H1 (cell line): ENCODE measurements at regions not wholly inside any gene's neighbourhood (a gene's known extent, or its start where the extent isn't known, plus 50 kb on each side); places are given as distances from the start of the nearest gene placed in this dataset.

Source experiments
- CHD7 ChIP-seq: fragments of 300-600 bp; sonication (generic); IDR thresholded peaks from 2 replicates; pipeline ENCODE4 v1.7.1; 2012; ENCODE audit warnings: low read length, moderate library complexity, mild to moderate bottlenecking, inconsistent platforms; ENCODE audit not compliant: insufficient replicate concordance
- CTBP2 ChIP-seq: IDR thresholded peaks from 2 replicates; pipeline ENCODE4 v1.7.0; 2011; ENCODE audit warnings: borderline replicate concordance, mild to moderate bottlenecking, moderate library complexity, mixed read lengths, low read length; ENCODE audit not compliant: insufficient read depth, insufficient read length
- HDAC2 ChIP-seq, 2 experiments: fragments of 300-600 bp in 1 of 2; sonication (generic) in 1 of 2; IDR thresholded peaks; 2 replicates each; pipeline ENCODE4 v1.6.1; 2011 to 2012; ENCODE audit warnings: low read depth in 2 of 2, low read length in 2 of 2, mild to moderate bottlenecking in 2 of 2, moderate library complexity in 2 of 2, borderline replicate concordance in 1 of 2, inconsistent platforms in 1 of 2
- SIX5 ChIP-seq: IDR thresholded peaks from 2 replicates; pipeline ENCODE4 v1.6.1; 2011; ENCODE audit warnings: mild to moderate bottlenecking, low read depth, low read length
- USF2 ChIP-seq: IDR thresholded peaks from 2 replicates; pipeline ENCODE4 v1.6.1; 2011; ENCODE audit warnings: low read length, improper control_type of control experiment

GRCh38 chr3:84299329-84299728 is 659.5 kb upstream of the CADM2 start (continued):
- TF ChIP-seq CHD7 (no peak), SIX5 (no peak), HDAC2 (IDR thresholded peaks at IDR 0.05; ENCODE audit: borderline replicate concordance in 1 of 2, low read depth in 2 of 2, low read length in 2 of 2) (no peak), USF2 (no peak), CTBP2 (no peak)
